Activated naive CD4-positive, alpha-beta T cell treated with anti-CD3 and anti-CD28 coated beads, Interleukin-2, amount 50 U/mL, for 24 hours (primary cell): ENCODE measurements at regions not wholly inside any gene's neighbourhood (a gene's known extent, or its start where the extent isn't known, plus 50 kb on each side); places are given as distances from the start of the nearest gene placed in this dataset.

ENCODE experiments used
- H3K27ac Mint-ChIP-seq: one replicate; pipeline ENCODE4 v1.8.0; 2021; ENCODE audit warnings: mild to moderate bottlenecking, mixed read lengths
- H3K27me3 Mint-ChIP-seq: one replicate; pipeline ENCODE4 v1.8.0; 2021; ENCODE audit warnings: mixed read lengths
- H3K36me3 Mint-ChIP-seq: one replicate; pipeline ENCODE4 v1.8.0; 2021; ENCODE audit warnings: mixed read lengths
- H3K4me1 Mint-ChIP-seq: one replicate; pipeline ENCODE4 v1.8.0; 2021; ENCODE audit warnings: mixed read lengths
- H3K4me3 Mint-ChIP-seq: one replicate; pipeline ENCODE4 v1.8.0; 2021; ENCODE audit warnings: mild to moderate bottlenecking, mixed read lengths
- H3K9me3 Mint-ChIP-seq: one replicate; pipeline ENCODE4 v1.8.0; 2021; ENCODE audit warnings: mixed read lengths

- Mint-ChIP-seq H3K4me3 (no peak overlapping the region), H3K27ac (no peak overlapping the region), H3K4me1 (peaks cover 21% of the 10 kb centered on the region), H3K9me3 (no peaks in the 10 kb centered on the region), H3K36me3 (no peaks in the 10 kb centered on the region), H3K27me3 (no peaks in the 10 kb centered on the region)
These were observed 87.1 kb upstream of the DISP3 start for GRCh38 chr1:11391886-11392285.

GRCh38 chr1:11394592-11395245 is 84.2 kb upstream of the DISP3 start:
- Mint-ChIP-seq H3K27me3 (no peaks in the 10 kb centered on the region), H3K4me1 (peaks cover 15% of the 10 kb centered on the region), H3K36me3 (no peaks in the 10 kb centered on the region), H3K9me3 (no peaks in the 10 kb centered on the region), H3K4me3 (no peak overlapping the region), H3K27ac (no peak overlapping the region)

GRCh38 chr1:11395616-11396015 is 83.3 kb upstream of the DISP3 start:
- Mint-ChIP-seq H3K4me1 (peaks cover 15% of the 10 kb centered on the region), H3K27ac (no peak overlapping the region), H3K36me3 (no peaks in the 10 kb centered on the region), H3K9me3 (no peaks in the 10 kb centered on the region), H3K4me3 (no peak overlapping the region), H3K27me3 (no peaks in the 10 kb centered on the region)

GRCh38 chr1:11397151-11397901 is 81.6 kb upstream of the DISP3 start:
- no peak overlapping the region for H3K27ac Mint-ChIP-seq
- H3K27me3 Mint-ChIP-seq: no peaks in the 10 kb centered on the region
- no peaks in the 10 kb centered on the region for H3K36me3 Mint-ChIP-seq
- H3K4me3 Mint-ChIP-seq: no peak overlapping the region
- H3K4me1 Mint-ChIP-seq: peaks cover 7% of the 10 kb centered on the region
- no peaks in the 10 kb centered on the region for H3K9me3 Mint-ChIP-seq

- H3K4me3 Mint-ChIP-seq: no peak overlapping the region
- no peaks in the 10 kb centered on the region for H3K36me3 Mint-ChIP-seq
- H3K27me3 Mint-ChIP-seq: no peaks in the 10 kb centered on the region
- peaks cover 8% of the 10 kb centered on the region for H3K4me1 Mint-ChIP-seq
- no peak overlapping the region for H3K27ac Mint-ChIP-seq
- H3K9me3 Mint-ChIP-seq: no peaks in the 10 kb centered on the region
These were observed 79.7 kb upstream of the DISP3 start for GRCh38 chr1:11399250-11399649.

GRCh38 chr1:11400155-11400554 is 78.8 kb upstream of the DISP3 start:
- Mint-ChIP-seq H3K36me3 (no peaks in the 10 kb centered on the region), H3K4me1 (peaks cover 9% of the 10 kb centered on the region), H3K4me3 (no peak overlapping the region), H3K9me3 (no peaks in the 10 kb centered on the region), H3K27ac (no peak overlapping the region), H3K27me3 (no peaks in the 10 kb centered on the region)

- Mint-ChIP-seq H3K36me3 (no peaks in the 10 kb centered on the region), H3K4me3 (no peak overlapping the region), H3K9me3 (no peaks in the 10 kb centered on the region), H3K27me3 (no peaks in the 10 kb centered on the region), H3K4me1 (peaks cover 11% of the 10 kb centered on the region), H3K27ac (no peak overlapping the region)
These were observed 78.4 kb upstream of the DISP3 start for GRCh38 chr1:11400567-11400966.

GRCh38 chr1:11406845-11407244 is 72.1 kb upstream of the DISP3 start:
- peaks cover 10% of the 10 kb centered on the region for H3K9me3 Mint-ChIP-seq
- no peaks in the 10 kb centered on the region for H3K27me3 Mint-ChIP-seq
- H3K36me3 Mint-ChIP-seq: peaks cover 5% of the 10 kb centered on the region
- H3K4me1 Mint-ChIP-seq: peaks cover 65% of the 10 kb centered on the region
- peak overlapping the region; percentile 93 for H3K27ac Mint-ChIP-seq
- H3K4me3 Mint-ChIP-seq: peak overlapping the region; percentile 43

- Mint-ChIP-seq H3K36me3 (peaks cover 5% of the 10 kb centered on the region), H3K9me3 (peaks cover 10% of the 10 kb centered on the region), H3K27me3 (no peaks in the 10 kb centered on the region), H3K27ac (peak overlapping the region; percentile 93), H3K4me3 (peak overlapping the region; percentile 43), H3K4me1 (peaks cover 65% of the 10 kb centered on the region)
These were observed 71.5 kb upstream of the DISP3 start for GRCh38 chr1:11407301-11407994.

- peaks cover 38% of the 10 kb centered on the region for H3K4me1 Mint-ChIP-seq
- no peak overlapping the region for H3K27ac Mint-ChIP-seq
- H3K27me3 Mint-ChIP-seq: no peaks in the 10 kb centered on the region
- no peak overlapping the region for H3K4me3 Mint-ChIP-seq
- peaks cover 1% of the 10 kb centered on the region for H3K36me3 Mint-ChIP-seq
- peaks cover 1% of the 10 kb centered on the region for H3K9me3 Mint-ChIP-seq
These were observed 66.8 kb upstream of the DISP3 start for GRCh38 chr1:11412141-11412540.

- Mint-ChIP-seq H3K36me3 (no peaks in the 10 kb centered on the region), H3K4me1 (peaks cover 20% of the 10 kb centered on the region), H3K27me3 (no peaks in the 10 kb centered on the region), H3K4me3 (no peak overlapping the region), H3K9me3 (no peaks in the 10 kb centered on the region), H3K27ac (no peak overlapping the region)
These were observed 65.0 kb upstream of the DISP3 start for GRCh38 chr1:11413986-11414391.

GRCh38 chr1:11414926-11415538 is 63.9 kb upstream of the DISP3 start:
- Mint-ChIP-seq H3K4me3 (no peak overlapping the region), H3K36me3 (no peaks in the 10 kb centered on the region), H3K4me1 (peaks cover 9% of the 10 kb centered on the region), H3K27ac (no peak overlapping the region), H3K27me3 (no peaks in the 10 kb centered on the region), H3K9me3 (no peaks in the 10 kb centered on the region)

GRCh38 chr1:11417162-11417561 is 61.8 kb upstream of the DISP3 start:
- Mint-ChIP-seq H3K9me3 (no peaks in the 10 kb centered on the region), H3K36me3 (peaks cover 2% of the 10 kb centered on the region), H3K27ac (no peak overlapping the region), H3K4me1 (no peaks in the 10 kb centered on the region), H3K4me3 (no peak overlapping the region), H3K27me3 (peaks cover 1% of the 10 kb centered on the region)

- H3K27me3 Mint-ChIP-seq: peaks cover 1% of the 10 kb centered on the region
- no peak overlapping the region for H3K4me3 Mint-ChIP-seq
- peaks cover 2% of the 10 kb centered on the region for H3K36me3 Mint-ChIP-seq
- H3K4me1 Mint-ChIP-seq: no peaks in the 10 kb centered on the region
- no peaks in the 10 kb centered on the region for H3K9me3 Mint-ChIP-seq
- no peak overlapping the region for H3K27ac Mint-ChIP-seq
These were observed 60.9 kb upstream of the DISP3 start for GRCh38 chr1:11418056-11418455.

- Mint-ChIP-seq H3K9me3 (no peaks in the 10 kb centered on the region), H3K27ac (no peak overlapping the region), H3K27me3 (peaks cover 1% of the 10 kb centered on the region), H3K4me1 (no peaks in the 10 kb centered on the region), H3K4me3 (no peak overlapping the region), H3K36me3 (peaks cover 2% of the 10 kb centered on the region)
These were observed 57.5 kb upstream of the DISP3 start for GRCh38 chr1:11421443-11421842.

GRCh38 chr1:11422686-11423085 is 56.3 kb upstream of the DISP3 start:
- H3K4me3 Mint-ChIP-seq: no peak overlapping the region
- H3K36me3 Mint-ChIP-seq: peaks cover 2% of the 10 kb centered on the region
- no peaks in the 10 kb centered on the region for H3K9me3 Mint-ChIP-seq
- no peak overlapping the region for H3K27ac Mint-ChIP-seq
- peaks cover 1% of the 10 kb centered on the region for H3K27me3 Mint-ChIP-seq
- H3K4me1 Mint-ChIP-seq: peaks cover 4% of the 10 kb centered on the region
